Naive thymus-derived CD4-positive, alpha-beta T cell (primary cell): ENCODE measurements at regions not wholly inside any gene's neighbourhood (a gene's known extent, or its start where the extent isn't known, plus 50 kb on each side); places are given as distances from the start of the nearest gene placed in this dataset.

Source experiments
- ATAC-seq: fragments of 150-1000 bp; cut with Tn5 transposase; 2 replicates; pipeline ENCODE4 v1.10.0; 2021; ENCODE audit warnings: mild to moderate bottlenecking, moderate library complexity
- CTCF ChIA-PET: fragments of 350-600 bp; sonication (Branson Sonifier 250); formaldehyde crosslinking; loops from one replicate; lab custom pipeline; 2021; ENCODE audit warnings: antibody characterized with exemption; lab: Charles Lee
- POLR2A ChIA-PET: fragments of 350-600 bp; sonication (Branson Sonifier 250); formaldehyde crosslinking; loops from one replicate; lab custom pipeline; 2021; ENCODE audit warnings: antibody characterized with exemption, inconsistent platforms; lab: Charles Lee
- DNase-seq, 9 donors: peaks; one replicate each; pipeline versions ENCODE4 v3.0.0 to v3.0.0-alpha.2; 2020 to 2022; ENCODE audit warnings: mixed read lengths in 1 of 9
- H3K27ac ChIP-seq: one replicate; pipeline ENCODE4 v1.7.0; 2013; ENCODE audit warnings: mild to moderate bottlenecking, low read depth, low read length, moderate library complexity
- H3K27me3 ChIP-seq, 2 donors: one replicate each; pipeline ENCODE4 v1.7.0; 2013; ENCODE audit warnings: low read length in 2 of 2, mild to moderate bottlenecking in 2 of 2, moderate library complexity in 2 of 2; ENCODE audit not compliant: control insufficient read depth in 2 of 2, insufficient read depth in 2 of 2
- H3K36me3 ChIP-seq, 3 experiments: 1 replicate in 2 of 3; 2 replicates in 1 of 3; pipeline ENCODE4 v1.7.0; 2013; ENCODE audit warnings: low read length in 3 of 3, mild to moderate bottlenecking in 3 of 3, moderate library complexity in 1 of 3; ENCODE audit not compliant: insufficient read depth in 3 of 3, control insufficient read depth in 2 of 3
- H3K4me1 ChIP-seq, 2 donors: one replicate each; pipeline ENCODE4 v1.7.0; 2013; ENCODE audit warnings: low read length in 2 of 2, mild to moderate bottlenecking in 2 of 2, moderate library complexity in 1 of 2; ENCODE audit not compliant: control insufficient read depth in 2 of 2, insufficient read depth in 2 of 2
- H3K4me3 ChIP-seq: 2 replicates; pipeline ENCODE4 v1.7.0; 2013; ENCODE audit warnings: mild to moderate bottlenecking, low read length
- H3K9me3 ChIP-seq, 3 experiments: 1 replicate in 2 of 3; 2 replicates in 1 of 3; pipeline ENCODE4 v1.7.0; 2013; ENCODE audit warnings: low read length in 3 of 3; ENCODE audit not compliant: control insufficient read depth in 2 of 3
- H3K27ac Mint-ChIP-seq, 9 donors: one replicate each; pipeline ENCODE4 v1.8.0; 2020 to 2022; ENCODE audit warnings: mixed read lengths in 9 of 9, mild to moderate bottlenecking in 8 of 9, moderate library complexity in 5 of 9, inconsistent platforms in 2 of 9
- H3K27me3 Mint-ChIP-seq, 5 donors: one replicate each; pipeline ENCODE4 v1.8.0; 2021 to 2022; ENCODE audit warnings: mixed read lengths in 5 of 5, mild to moderate bottlenecking in 1 of 5
- H3K36me3 Mint-ChIP-seq, 5 donors: one replicate each; pipeline ENCODE4 v1.8.0; 2020 to 2022; ENCODE audit warnings: mixed read lengths in 5 of 5, mild to moderate bottlenecking in 3 of 5, inconsistent platforms in 1 of 5
- H3K4me1 Mint-ChIP-seq, 7 donors: one replicate each; pipeline ENCODE4 v1.8.0; 2020 to 2022; ENCODE audit warnings: mixed read lengths in 7 of 7, mild to moderate bottlenecking in 3 of 7, inconsistent platforms in 1 of 7
- H3K4me3 Mint-ChIP-seq, 10 donors: one replicate each; pipeline ENCODE4 v1.8.0; 2020 to 2022; ENCODE audit warnings: mild to moderate bottlenecking in 10 of 10, mixed read lengths in 10 of 10, moderate library complexity in 6 of 10, inconsistent platforms in 2 of 10
- H3K9me3 Mint-ChIP-seq, 11 donors: one replicate each; pipeline ENCODE4 v1.8.0; 2020 to 2022; ENCODE audit warnings: mixed read lengths in 11 of 11, mild to moderate bottlenecking in 4 of 11, inconsistent platforms in 1 of 11, moderate library complexity in 1 of 11
- intact Hi-C, 2 donors: fragments of 100-400 bp; cut with micrococcal nuclease; formaldehyde crosslinking; loops; one replicate each; pipeline ENCODE4 v1.15.1; 2023

GRCh38 chr2:116718451-116718850 lies 1096.0 kb upstream of the DDX18 start:
- no peaks in the 10 kb centered on the region for H3K27me3 ChIP-seq
- DNase-seq (no peak), ATAC-seq (no peak)
- H3K27ac ChIP-seq: no peak overlapping the region
- no peaks in the 10 kb centered on the region for H3K4me1 ChIP-seq
- no peaks in the 10 kb centered on the region for H3K9me3 ChIP-seq
- ChIA-PET POLR2A (no interaction called here), CTCF (no interaction called here)
- H3K4me1 Mint-ChIP-seq: no peaks in the 10 kb centered on the region
- no peak overlapping the region for H3K27ac Mint-ChIP-seq
- H3K4me3 Mint-ChIP-seq: no peak overlapping the region
- intact Hi-C loops: no loop called here
- no peaks in the 10 kb centered on the region for H3K36me3 ChIP-seq
- H3K9me3 Mint-ChIP-seq: peaks cover 0 to 27% (median 4%) of the 10 kb centered on the region in 11 donors
- no peaks in the 10 kb centered on the region for H3K36me3 Mint-ChIP-seq
- no peak overlapping the region for H3K4me3 ChIP-seq
- no peaks in the 10 kb centered on the region for H3K27me3 Mint-ChIP-seq

- POLR2A ChIA-PET: no interaction called here
- Histone ChIP-seq H3K27ac (no peak overlapping the region), H3K4me1 (no peaks in the 10 kb centered on the region), H3K36me3 (no peaks in the 10 kb centered on the region), H3K9me3 (no peaks in the 10 kb centered on the region), H3K27me3 (no peaks in the 10 kb centered on the region), H3K4me3 (no peak overlapping the region)
- Mint-ChIP-seq H3K27ac (no peak overlapping the region), H3K4me1 (no peaks in the 10 kb centered on the region), H3K36me3 (no peaks in the 10 kb centered on the region), H3K9me3 (peaks cover 0 to 29% (median 7%) of the 10 kb centered on the region in 11 donors), H3K4me3 (no peak overlapping the region), H3K27me3 (no peaks in the 10 kb centered on the region)
- CTCF ChIA-PET: no interaction called here
- DNase-seq (no peak), ATAC-seq (no peak)
- intact Hi-C loops: no loop called here
Observed at GRCh38 chr2:116719836-116720235, 1094.7 kb upstream of the DDX18 start.

- Mint-ChIP-seq H3K27ac (no peak overlapping the region), H3K27me3 (no peaks in the 10 kb centered on the region), H3K9me3 (peaks cover 0 to 15% (median 6%) of the 10 kb centered on the region in 11 donors), H3K36me3 (no peaks in the 10 kb centered on the region), H3K4me1 (peaks cover 0 to 1% (median 0%) of the 10 kb centered on the region in 7 donors), H3K4me3 (no peak overlapping the region)
- POLR2A ChIA-PET: no interaction called here
- DNase-seq (no peak), ATAC-seq (no peak)
- CTCF ChIA-PET: no interaction called here
- H3K27ac ChIP-seq: no peak overlapping the region
- intact Hi-C loops: no loop called here
- no peaks in the 10 kb centered on the region for H3K27me3 ChIP-seq
- H3K9me3 ChIP-seq: no peaks in the 10 kb centered on the region
- H3K36me3 ChIP-seq: no peaks in the 10 kb centered on the region
- no peaks in the 10 kb centered on the region for H3K4me1 ChIP-seq
- H3K4me3 ChIP-seq: no peak overlapping the region
Observed at GRCh38 chr2:116724550-116724949, 1089.9 kb upstream of the DDX18 start.

GRCh38 chr2:116732322-116732721 lies 1082.2 kb upstream of the DDX18 start:
- intact Hi-C loops: no loop called here
- no peak overlapping the region for H3K27ac Mint-ChIP-seq
- no peaks in the 10 kb centered on the region for H3K9me3 ChIP-seq
- POLR2A ChIA-PET: no interaction called here
- no peaks in the 10 kb centered on the region for H3K27me3 Mint-ChIP-seq
- H3K36me3 ChIP-seq: no peaks in the 10 kb centered on the region
- DNase-seq: no peak
- H3K4me3 Mint-ChIP-seq: no peak overlapping the region
- H3K4me3 ChIP-seq: no peak overlapping the region
- H3K36me3 Mint-ChIP-seq: no peaks in the 10 kb centered on the region
- no peaks in the 10 kb centered on the region for H3K27me3 ChIP-seq
- H3K4me1 Mint-ChIP-seq: no peaks in the 10 kb centered on the region
- H3K9me3 Mint-ChIP-seq: peaks cover 0 to 20% (median 5%) of the 10 kb centered on the region in 11 donors
- H3K27ac ChIP-seq: no peak overlapping the region
- H3K4me1 ChIP-seq: no peaks in the 10 kb centered on the region
- no peak for ATAC-seq
- CTCF ChIA-PET: no interaction called here

- Histone ChIP-seq H3K9me3 (no peaks in the 10 kb centered on the region), H3K4me1 (no peaks in the 10 kb centered on the region), H3K27ac (no peak overlapping the region), H3K4me3 (no peak overlapping the region), H3K27me3 (no peaks in the 10 kb centered on the region), H3K36me3 (no peaks in the 10 kb centered on the region)
- ChIA-PET CTCF (no interaction called here), POLR2A (no interaction called here)
- Mint-ChIP-seq H3K4me1 (no peaks in the 10 kb centered on the region), H3K27ac (no peak overlapping the region), H3K9me3 (peaks cover 0 to 20% (median 4%) of the 10 kb centered on the region in 11 donors), H3K27me3 (no peaks in the 10 kb centered on the region), H3K36me3 (no peaks in the 10 kb centered on the region), H3K4me3 (no peak overlapping the region)
- intact Hi-C loops: no loop called here
- DNase-seq (no peak), ATAC-seq (no peak)
Observed at GRCh38 chr2:116733699-116734098, 1080.8 kb upstream of the DDX18 start.

GRCh38 chr2:116737951-116738350 lies 1076.5 kb upstream of the DDX18 start:
- no peaks in the 10 kb centered on the region for H3K36me3 ChIP-seq
- intact Hi-C loops: no loop called here
- Mint-ChIP-seq H3K36me3 (no peaks in the 10 kb centered on the region), H3K27me3 (no peaks in the 10 kb centered on the region), H3K4me1 (no peaks in the 10 kb centered on the region), H3K4me3 (no peak overlapping the region), H3K9me3 (peaks cover 0 to 20% (median 4%) of the 10 kb centered on the region in 11 donors), H3K27ac (no peak overlapping the region)
- H3K27ac ChIP-seq: no peak overlapping the region
- POLR2A ChIA-PET: no interaction called here
- no peak overlapping the region for H3K4me3 ChIP-seq
- ATAC-seq (no peak), DNase-seq (no peak)
- H3K4me1 ChIP-seq: no peaks in the 10 kb centered on the region
- H3K9me3 ChIP-seq: no peaks in the 10 kb centered on the region
- H3K27me3 ChIP-seq: no peaks in the 10 kb centered on the region
- CTCF ChIA-PET: no interaction called here

- H3K4me1 Mint-ChIP-seq: no peaks in the 10 kb centered on the region
- Histone ChIP-seq H3K9me3 (no peaks in the 10 kb centered on the region), H3K36me3 (no peaks in the 10 kb centered on the region), H3K4me1 (no peaks in the 10 kb centered on the region), H3K27ac (no peak overlapping the region), H3K27me3 (no peaks in the 10 kb centered on the region), H3K4me3 (no peak overlapping the region)
- peaks cover 0 to 12% (median 3%) of the 10 kb centered on the region in 11 donors for H3K9me3 Mint-ChIP-seq
- DNase-seq: no peak
- H3K27me3 Mint-ChIP-seq: no peaks in the 10 kb centered on the region
- no peaks in the 10 kb centered on the region for H3K36me3 Mint-ChIP-seq
- intact Hi-C loops: no loop called here
- CTCF ChIA-PET: no interaction called here
- no peak overlapping the region for H3K27ac Mint-ChIP-seq
- POLR2A ChIA-PET: no interaction called here
- H3K4me3 Mint-ChIP-seq: no peak overlapping the region
- ATAC-seq: no peak
Observed at GRCh38 chr2:116747103-116747502, 1067.4 kb upstream of the DDX18 start.
